KBM-7 (cell line): ENCODE measurements at regions not wholly inside any gene's neighbourhood (a gene's known extent, or its start where the extent isn't known, plus 50 kb on each side); places are given as distances from the start of the nearest gene placed in this dataset.
"Not testable (repeated sequence)": the region's sequence is repeated elsewhere in the genome, so short reads cannot be mapped to it uniquely, and the experiment has no call there.

ENCODE experiments used
- DNase-seq: peaks from one replicate; pipeline ENCODE4 v3.0.0-alpha.2; 2015
- in situ Hi-C: fragments of 300-500 bp; cut with MboI; formaldehyde crosslinking; loops from 2 replicates; pipeline ENCODE4 v1.14.3; 2020; ENCODE audit warnings: low sequenced_read_pairs, low pct_unique_long_range_greater_than_20kb, mixed read lengths

- no peak for DNase-seq
- in situ Hi-C loops: no loop called here
Observed at GRCh38 chr3:3693593-3693992, 105.6 kb upstream of the LRRN1 start.

- DNase-seq: no peak
- in situ Hi-C loops: no loop called here
Observed at GRCh38 chr3:3689601-3690375, 109.4 kb upstream of the LRRN1 start.

GRCh38 chr3:3686907-3687648 lies 112.2 kb upstream of the LRRN1 start:
- in situ Hi-C loops: no loop called here
- DNase-seq: no peak

GRCh38 chr3:3685721-3686120 lies 113.5 kb upstream of the LRRN1 start:
- DNase-seq: no peak
- in situ Hi-C loops: no loop called here

- in situ Hi-C loops: no loop called here
- no peak for DNase-seq
Observed at GRCh38 chr3:3683261-3683660, 116.0 kb upstream of the LRRN1 start.

- in situ Hi-C loops: no loop called here
Observed at GRCh38 chr3:3675801-3676200, 123.4 kb upstream of the LRRN1 start.

GRCh38 chr3:3675186-3675585 lies 124.0 kb upstream of the LRRN1 start:
- in situ Hi-C loops: no loop called here
- no peak for DNase-seq

More at GRCh38 chr3:3675801-3676200, 123.4 kb upstream of the LRRN1 start:
- no peak for DNase-seq

- DNase-seq: no peak
- in situ Hi-C loops: no loop called here
Observed at GRCh38 chr3:3666664-3667063, 132.6 kb upstream of the LRRN1 start.

GRCh38 chr3:3665961-3666640 lies 133.1 kb upstream of the LRRN1 start:
- DNase-seq: no peak
- in situ Hi-C loops: no loop called here

GRCh38 chr3:3665546-3665945 lies 133.7 kb upstream of the LRRN1 start:
- no peak for DNase-seq
- in situ Hi-C loops: no loop called here

- DNase-seq: no peak
- in situ Hi-C loops: no loop called here
Observed at GRCh38 chr3:3664935-3665334, 134.3 kb upstream of the LRRN1 start.

GRCh38 chr3:3662610-3663009 lies 136.6 kb upstream of the LRRN1 start:
- DNase-seq: no peak
- in situ Hi-C loops: no loop called here

- in situ Hi-C loops: no loop called here
- no peak for DNase-seq
Observed at GRCh38 chr3:3654916-3655315, 144.3 kb upstream of the LRRN1 start.

GRCh38 chr3:3648988-3649679 lies 150.1 kb upstream of the LRRN1 start:
- DNase-seq: no peak
- in situ Hi-C loops: no loop called here

GRCh38 chr3:3646934-3647333 lies 152.3 kb upstream of the LRRN1 start:
- in situ Hi-C loops: no loop called here
- DNase-seq: no peak

GRCh38 chr3:3646103-3646844 lies 153.0 kb upstream of the LRRN1 start:
- in situ Hi-C loops, DNase-seq: not testable (repeated sequence)

GRCh38 chr3:3641877-3642455 lies 157.3 kb upstream of the LRRN1 start:
- DNase-seq: no peak
- in situ Hi-C loops: no loop called here

- DNase-seq: no peak
- in situ Hi-C loops: no loop called here
Observed at GRCh38 chr3:3639078-3639477, 160.2 kb upstream of the LRRN1 start.

GRCh38 chr3:3636815-3637214 lies 162.4 kb upstream of the LRRN1 start:
- in situ Hi-C loops: no loop called here

More at GRCh38 chr3:3636815-3637214, 162.4 kb upstream of the LRRN1 start:
- DNase-seq: no peak
